ENCODE measurements at regions not wholly inside any gene's neighbourhood (a gene's known extent, or its start where the extent isn't known, plus 50 kb on each side); places are given as distances from the start of the nearest gene placed in this dataset.

DNA sequence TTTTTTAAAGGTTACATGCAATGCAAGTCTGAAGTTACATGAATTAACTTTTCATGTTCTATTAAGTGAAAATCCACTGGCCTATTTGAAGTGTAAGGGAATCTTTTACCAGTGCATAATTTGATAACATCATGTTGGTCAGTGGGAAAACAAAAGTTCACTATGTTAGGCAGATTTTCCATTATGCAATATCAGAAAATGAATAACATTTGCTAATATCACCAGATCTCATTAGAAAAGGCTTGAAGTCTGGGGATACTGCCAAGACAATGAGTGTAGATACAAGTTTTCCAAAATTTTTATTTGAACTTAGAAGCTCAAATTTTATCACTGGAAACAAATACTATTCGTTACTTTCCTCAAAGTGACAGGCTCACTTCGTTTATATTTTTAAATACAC, 296.4 kb upstream of the CDH4 start:
- intact Hi-C loops (cut with DNase I): no loop called here
- Histone ChIP-seq H3K27me3 (ENCODE audit: control insufficient read depth, insufficient read depth) (no peaks in the 10 kb centered on the region), H3K27ac (ENCODE audit: low read length) (no peak overlapping the region), H3K4me3 (ENCODE audit: low read length) (no peak overlapping the region), H3K9me3 (ENCODE audit: control insufficient read depth, low read length) (no peaks in the 10 kb centered on the region), H3K4me1 (ENCODE audit: control insufficient read depth, insufficient read depth, low read length) (no peaks in the 10 kb centered on the region)
- DNase-seq (no peak), ATAC-seq (no peak)
- 40% methylated on average over 2 of the region's 2 CpGs for WGBS

DNA sequence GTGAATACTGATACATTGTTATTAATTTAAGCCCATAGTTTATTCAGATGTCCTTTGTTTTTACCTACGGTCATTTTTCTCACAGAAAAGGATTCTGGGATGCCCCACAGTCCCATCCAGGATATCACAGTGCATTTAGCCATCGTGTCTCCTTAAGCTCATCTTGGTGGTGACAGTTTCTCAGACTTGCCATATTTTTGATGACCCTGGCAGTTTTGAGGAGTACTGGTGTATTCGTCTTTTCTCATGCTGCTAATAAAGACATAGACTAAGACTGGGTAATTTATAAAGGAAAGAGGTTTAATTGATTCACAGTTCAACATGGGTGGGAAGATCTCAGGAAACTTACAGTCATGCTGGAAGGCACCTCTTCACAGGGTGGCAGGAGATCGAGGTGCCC, 295.9 kb upstream of the CDH4 start:
- intact Hi-C loops (cut with DNase I): no loop called here

DNA sequence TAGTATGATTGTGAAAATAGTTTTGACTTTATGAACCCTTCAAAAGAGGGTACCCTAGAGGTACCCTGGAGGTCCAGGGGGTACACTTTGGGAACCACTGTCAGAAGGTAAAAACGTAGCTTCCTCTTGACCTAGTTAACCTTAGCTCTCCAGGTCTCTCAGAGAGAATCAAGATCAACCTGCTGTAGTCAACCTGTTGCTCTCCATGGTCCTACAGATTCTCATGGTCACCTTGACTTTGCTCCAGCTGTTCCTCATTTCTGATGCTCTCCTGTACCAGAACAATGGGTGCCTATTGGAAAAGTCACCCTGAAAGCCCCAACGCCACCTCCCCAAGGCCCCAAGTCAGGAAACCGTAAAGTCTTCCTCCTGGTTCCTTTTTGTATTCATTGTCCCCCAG, 294.4 kb upstream of the CDH4 start:
- Histone ChIP-seq H3K27ac (ENCODE audit: low read length) (no peak overlapping the region), H3K9me3 (ENCODE audit: control insufficient read depth, low read length) (no peaks in the 10 kb centered on the region), H3K4me1 (ENCODE audit: control insufficient read depth, insufficient read depth, low read length) (no peaks in the 10 kb centered on the region), H3K4me3 (ENCODE audit: low read length) (no peak overlapping the region), H3K27me3 (ENCODE audit: control insufficient read depth, insufficient read depth) (no peaks in the 10 kb centered on the region)
- ATAC-seq (no peak), DNase-seq (no peak)
- WGBS: 63% methylated on average over 3 of the region's 3 CpGs
- intact Hi-C loops (cut with DNase I): no loop called here

More for the DNA sequence above, 295.9 kb upstream of the CDH4 start:
- H3K27me3 ChIP-seq (ENCODE audit: control insufficient read depth, insufficient read depth): no peaks in the 10 kb centered on the region
- 64% methylated on average over 4 of the region's 4 CpGs for WGBS
- no peaks in the 10 kb centered on the region for H3K4me1 ChIP-seq (ENCODE audit: control insufficient read depth, insufficient read depth, low read length)
- H3K4me3 ChIP-seq (ENCODE audit: low read length): no peak overlapping the region
- ATAC-seq (no peak), DNase-seq (no peak)
- H3K27ac ChIP-seq (ENCODE audit: low read length): no peak overlapping the region
- H3K9me3 ChIP-seq (ENCODE audit: control insufficient read depth, low read length): no peaks in the 10 kb centered on the region

DNA sequence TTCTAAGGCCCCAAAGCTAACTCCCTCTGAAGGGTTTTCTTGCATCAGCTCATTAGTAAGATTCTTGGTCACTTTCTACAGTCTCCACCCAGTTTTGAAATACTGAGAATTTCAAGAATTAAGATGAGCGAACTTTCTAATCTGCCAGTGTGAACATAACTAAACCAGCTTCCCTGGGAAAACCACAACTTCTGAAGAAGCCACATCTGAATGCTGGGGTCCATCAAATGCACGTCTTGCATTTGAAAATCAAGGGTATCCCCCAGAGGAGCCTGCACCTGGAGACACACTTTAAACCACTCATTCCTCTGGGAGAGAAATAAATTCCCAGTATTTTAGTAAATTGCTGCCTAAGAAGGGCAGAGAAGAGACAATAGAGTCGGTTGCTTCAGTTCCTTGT, 292.1 kb upstream of the CDH4 start:
- intact Hi-C loops (cut with DNase I): no loop called here
- Histone ChIP-seq H3K4me1 (ENCODE audit: control insufficient read depth, insufficient read depth, low read length) (no peaks in the 10 kb centered on the region), H3K4me3 (ENCODE audit: low read length) (no peak overlapping the region), H3K27me3 (ENCODE audit: control insufficient read depth, insufficient read depth) (no peaks in the 10 kb centered on the region), H3K9me3 (ENCODE audit: control insufficient read depth, low read length) (no peaks in the 10 kb centered on the region), H3K27ac (ENCODE audit: low read length) (no peak overlapping the region)
- ATAC-seq (no peak), DNase-seq (no peak)
- 55% methylated on average over 3 of the region's 3 CpGs for WGBS

DNA sequence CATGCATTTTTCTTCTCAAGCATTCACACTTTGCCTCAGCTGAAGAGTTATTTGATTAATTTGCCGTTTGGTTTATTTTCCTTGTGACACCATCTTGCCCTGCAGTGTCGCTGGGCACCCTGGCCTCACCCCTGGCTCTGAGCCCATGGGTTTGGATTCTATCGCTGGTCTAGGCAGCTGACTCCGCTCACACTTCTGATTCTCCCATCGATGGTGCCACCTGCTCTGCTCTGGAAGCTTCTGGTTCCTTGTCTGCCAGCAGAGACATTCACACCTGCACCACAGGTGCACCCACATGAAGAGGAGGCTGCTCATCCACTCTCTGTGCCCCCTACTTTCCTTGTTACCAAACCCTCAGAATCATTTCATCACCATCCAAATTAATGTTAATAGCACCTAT, 291.6 kb upstream of the CDH4 start:
- H3K9me3 ChIP-seq (ENCODE audit: control insufficient read depth, low read length): no peaks in the 10 kb centered on the region
- intact Hi-C loops (cut with DNase I): no loop called here
- H3K27me3 ChIP-seq (ENCODE audit: control insufficient read depth, insufficient read depth): no peaks in the 10 kb centered on the region
- no peak overlapping the region for H3K4me3 ChIP-seq (ENCODE audit: low read length)
- no peak for DNase-seq
- no peak for ATAC-seq
- 69% methylated on average over 5 of the region's 5 CpGs for WGBS
- H3K27ac ChIP-seq (ENCODE audit: low read length): no peak overlapping the region
- H3K4me1 ChIP-seq (ENCODE audit: control insufficient read depth, insufficient read depth, low read length): no peaks in the 10 kb centered on the region

DNA sequence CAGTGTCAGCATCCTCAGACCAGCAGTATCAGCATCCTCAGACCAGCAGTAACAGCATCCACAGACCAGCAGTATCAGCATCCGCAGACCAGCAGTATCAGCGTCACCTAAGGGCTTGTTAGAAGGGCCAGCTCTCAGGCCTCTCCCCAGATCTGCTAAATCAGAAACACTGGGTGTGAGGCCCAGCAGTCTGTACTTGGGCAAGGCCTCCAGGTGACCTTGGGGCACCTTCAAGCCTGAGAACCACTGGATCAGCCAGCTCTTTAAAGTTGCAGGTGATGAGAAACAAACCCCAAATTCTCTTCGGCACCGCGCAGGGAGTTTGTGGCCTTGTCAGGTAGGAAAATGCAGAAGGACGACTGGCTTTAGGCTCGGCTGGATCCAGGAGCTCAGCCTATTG, 290.5 kb upstream of the CDH4 start:
- H3K4me3 ChIP-seq (ENCODE audit: low read length): no peak overlapping the region
- ATAC-seq: no peak
- H3K27ac ChIP-seq (ENCODE audit: low read length): no peak overlapping the region
- intact Hi-C loops (cut with DNase I): no loop called here
- H3K27me3 ChIP-seq (ENCODE audit: control insufficient read depth, insufficient read depth): no peaks in the 10 kb centered on the region
- no peaks in the 10 kb centered on the region for H3K9me3 ChIP-seq (ENCODE audit: control insufficient read depth, low read length)
- no peaks in the 10 kb centered on the region for H3K4me1 ChIP-seq (ENCODE audit: control insufficient read depth, insufficient read depth, low read length)
- DNase-seq: no peak
- 90% methylated on average over 7 of the region's 7 CpGs for WGBS

DNA sequence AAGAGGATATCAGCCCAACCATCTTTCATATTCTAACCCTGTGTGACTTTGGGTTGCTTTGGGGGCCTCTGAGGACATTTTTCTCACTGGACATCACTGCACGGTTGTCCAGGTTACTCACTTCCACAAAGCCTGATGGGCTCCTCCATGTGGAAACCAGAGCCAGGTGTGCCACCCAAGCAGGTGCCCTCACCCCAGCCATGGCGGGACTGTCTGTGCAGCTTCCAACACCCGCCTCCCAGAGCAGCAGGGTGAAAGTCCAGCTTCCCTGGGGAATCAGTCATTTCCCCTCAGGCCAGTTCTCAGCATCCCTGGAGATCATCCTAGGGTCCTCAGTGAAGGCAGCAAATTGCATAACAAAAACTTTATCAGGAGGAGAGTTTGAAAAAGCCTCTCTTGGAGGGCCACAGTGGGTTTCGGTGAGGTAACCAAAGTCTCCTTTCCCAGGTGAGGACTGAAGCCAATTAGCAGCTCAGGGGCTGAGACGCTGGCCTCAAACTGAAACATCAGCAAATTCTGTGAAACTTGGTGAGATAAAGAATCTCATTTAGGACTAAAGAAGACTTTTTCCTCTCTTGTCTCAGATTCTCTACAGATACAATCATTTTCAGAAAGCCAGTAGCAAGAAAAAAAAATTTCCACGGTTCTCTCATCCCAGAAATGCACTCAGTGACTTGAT, 289.6 kb upstream of the CDH4 start:
- WGBS: 55% methylated on average over 6 of the region's 6 CpGs
- DNase-seq (no peak), ATAC-seq (no peak)
- intact Hi-C loops (cut with DNase I): no loop called here
- H3K4me1 ChIP-seq (ENCODE audit: control insufficient read depth, insufficient read depth, low read length): no peaks in the 10 kb centered on the region
- H3K27ac ChIP-seq (ENCODE audit: low read length): no peak overlapping the region
- no peaks in the 10 kb centered on the region for H3K9me3 ChIP-seq (ENCODE audit: control insufficient read depth, low read length)
- no peak overlapping the region for H3K4me3 ChIP-seq (ENCODE audit: low read length)
- H3K27me3 ChIP-seq (ENCODE audit: control insufficient read depth, insufficient read depth): no peaks in the 10 kb centered on the region

DNA sequence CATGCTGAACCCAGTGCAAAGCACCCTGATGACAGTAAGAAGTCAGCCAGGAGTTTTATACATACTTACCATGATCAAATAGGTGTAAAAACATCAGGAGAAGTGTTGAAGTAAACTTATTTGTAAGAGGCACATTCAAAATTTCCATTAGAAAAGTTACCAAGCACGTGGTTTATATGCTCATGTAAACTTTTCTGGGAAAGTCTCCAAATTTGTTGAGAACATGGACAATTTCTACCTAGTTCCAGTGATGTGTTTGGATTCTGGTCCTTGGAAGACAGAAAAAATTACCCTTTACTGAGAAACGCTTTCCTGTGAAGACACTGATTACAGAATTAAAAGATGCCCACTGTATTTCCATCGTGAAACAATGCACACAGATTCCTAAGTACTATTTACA, 288.9 kb upstream of the CDH4 start:
- H3K4me1 ChIP-seq (ENCODE audit: control insufficient read depth, insufficient read depth, low read length): no peaks in the 10 kb centered on the region
- DNase-seq: no peak
- no peak for ATAC-seq
- H3K4me3 ChIP-seq (ENCODE audit: low read length): no peak overlapping the region
- no peak overlapping the region for H3K27ac ChIP-seq (ENCODE audit: low read length)
- no peaks in the 10 kb centered on the region for H3K9me3 ChIP-seq (ENCODE audit: control insufficient read depth, low read length)
- intact Hi-C loops (cut with DNase I): no loop called here
- 40% methylated on average over 3 of the region's 3 CpGs for WGBS
- H3K27me3 ChIP-seq (ENCODE audit: control insufficient read depth, insufficient read depth): no peaks in the 10 kb centered on the region

DNA sequence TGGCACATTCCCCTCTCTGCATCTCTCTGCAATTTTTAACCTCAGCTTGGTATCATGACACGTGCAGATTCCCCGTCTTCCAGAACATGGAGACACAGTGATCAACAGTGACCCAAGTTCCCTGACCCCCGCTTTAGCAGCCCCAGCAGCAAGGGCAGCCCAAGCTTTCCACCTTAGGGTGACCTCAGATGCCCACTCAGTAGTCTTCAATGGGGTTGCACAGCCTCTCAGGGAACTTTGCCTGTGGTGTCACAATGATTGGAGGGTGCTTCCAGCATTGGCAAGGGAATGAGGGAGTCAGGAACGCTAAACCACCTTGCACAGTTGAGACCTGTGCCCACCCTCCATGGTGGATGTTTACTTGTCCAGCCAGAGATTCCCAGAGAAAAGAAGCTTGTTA, 287.1 kb upstream of the CDH4 start:
- WGBS: 89% methylated on average over 4 of the region's 4 CpGs
- DNase-seq (no peak), ATAC-seq (no peak)
- Histone ChIP-seq H3K27ac (ENCODE audit: low read length) (no peak overlapping the region), H3K9me3 (ENCODE audit: control insufficient read depth, low read length) (no peaks in the 10 kb centered on the region), H3K4me1 (ENCODE audit: control insufficient read depth, insufficient read depth, low read length) (no peaks in the 10 kb centered on the region), H3K27me3 (ENCODE audit: control insufficient read depth, insufficient read depth) (no peaks in the 10 kb centered on the region), H3K4me3 (ENCODE audit: low read length) (no peak overlapping the region)
- intact Hi-C loops (cut with DNase I): no loop called here

DNA sequence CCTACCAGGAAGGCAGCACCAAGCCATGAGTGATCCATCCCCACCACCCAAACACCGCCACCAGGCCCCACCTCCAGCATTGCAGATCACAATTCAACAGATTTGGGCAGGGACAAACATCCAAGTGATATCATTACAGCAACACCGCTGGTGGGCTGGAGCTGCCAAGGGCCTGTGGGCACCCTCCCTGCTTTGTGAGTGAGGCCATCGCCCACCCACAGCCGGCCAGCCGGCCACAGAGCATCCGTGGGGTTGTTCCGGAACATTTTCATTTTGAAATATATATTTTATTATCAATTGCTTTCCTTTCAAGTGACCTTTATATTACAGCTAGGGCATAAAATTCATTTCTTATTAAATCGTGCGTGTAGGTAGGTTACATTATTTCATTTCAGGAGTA, 286.0 kb upstream of the CDH4 start:
- H3K27ac ChIP-seq (ENCODE audit: low read length): no peak overlapping the region
- WGBS: 80% methylated on average over 9 of the region's 9 CpGs
- no peak for DNase-seq
- intact Hi-C loops (cut with DNase I): no loop called here
- no peaks in the 10 kb centered on the region for H3K9me3 ChIP-seq (ENCODE audit: control insufficient read depth, low read length)
- H3K27me3 ChIP-seq (ENCODE audit: control insufficient read depth, insufficient read depth): no peaks in the 10 kb centered on the region
- no peaks in the 10 kb centered on the region for H3K4me1 ChIP-seq (ENCODE audit: control insufficient read depth, insufficient read depth, low read length)
- no peak overlapping the region for H3K4me3 ChIP-seq (ENCODE audit: low read length)
- ATAC-seq: no peak

DNA sequence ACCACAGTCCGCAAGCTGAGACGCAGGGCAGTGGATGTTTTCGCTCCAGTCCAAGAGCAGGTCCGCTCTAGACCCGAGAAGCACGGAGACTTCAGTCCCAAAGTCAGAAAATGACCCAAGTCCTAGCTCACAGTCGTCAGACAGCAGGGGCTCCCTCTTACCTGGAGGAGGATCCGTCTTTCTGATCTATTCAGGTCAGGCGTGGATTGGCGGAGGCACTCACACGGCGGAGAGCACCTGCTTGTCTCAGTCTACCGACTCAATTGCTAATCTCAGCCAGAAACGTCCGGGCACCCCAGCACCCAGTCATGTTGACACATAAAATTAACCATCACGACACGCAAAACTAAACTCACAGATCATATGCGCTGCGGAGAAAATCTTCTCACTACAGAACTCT, 285.3 kb upstream of the CDH4 start:
- H3K27ac ChIP-seq (ENCODE audit: low read length): no peak overlapping the region
- H3K4me3 ChIP-seq (ENCODE audit: low read length): no peak overlapping the region
- H3K27me3 ChIP-seq (ENCODE audit: control insufficient read depth, insufficient read depth): no peaks in the 10 kb centered on the region
- no peaks in the 10 kb centered on the region for H3K4me1 ChIP-seq (ENCODE audit: control insufficient read depth, insufficient read depth, low read length)
- no peaks in the 10 kb centered on the region for H3K9me3 ChIP-seq (ENCODE audit: control insufficient read depth, low read length)
- intact Hi-C loops (cut with DNase I): no loop called here
- ATAC-seq (no peak), DNase-seq (no peak)
- WGBS: 88% methylated on average over 19 of the region's 19 CpGs

Data from right cardiac atrium (tissue), 5 donors.